Amniotic epithelial cell (primary cell): ENCODE measurements at regions not wholly inside any gene's neighbourhood (a gene's known extent, or its start where the extent isn't known, plus 50 kb on each side); places are given as distances from the start of the nearest gene placed in this dataset.

Experiments
- DNase-seq: peaks from one replicate; pipeline ENCODE4 v3.0.0-alpha.2; 2010; ENCODE audit warnings: low read depth

- no peak for DNase-seq
Measured at GRCh38 chr6:16078064-16078463, 50.8 kb upstream of the MYLIP start.

DNA sequence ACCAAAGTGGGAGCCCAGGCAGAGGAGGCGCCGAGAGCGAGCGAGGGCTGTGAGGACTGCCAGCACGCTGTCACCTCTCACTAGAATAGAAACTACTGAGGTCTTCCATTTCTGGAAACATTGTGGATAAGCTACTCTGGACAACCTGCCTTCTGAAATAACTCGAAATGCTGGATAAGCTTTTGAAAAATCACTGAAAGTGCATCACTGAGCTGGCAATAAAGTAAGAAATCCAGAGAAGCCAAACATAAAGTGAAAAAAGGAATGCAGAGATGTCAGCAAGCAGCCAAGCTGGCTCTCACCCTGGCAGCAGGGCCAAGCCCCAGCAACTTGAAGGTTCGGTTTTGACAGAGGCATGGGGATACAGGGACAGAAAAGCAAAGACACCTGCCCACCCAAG lies 59.2 kb upstream of the MYLIP start:
- DNase-seq: no peak

GRCh38 chr6:16069222-16069621 lies 59.7 kb upstream of the MYLIP start:
- DNase-seq: no peak

GRCh38 chr6:16067568-16067967 lies 61.3 kb upstream of the MYLIP start:
- DNase-seq: no peak

- DNase-seq: no peak
Measured at GRCh38 chr6:16064671-16065072, 64.2 kb upstream of the MYLIP start.

DNA sequence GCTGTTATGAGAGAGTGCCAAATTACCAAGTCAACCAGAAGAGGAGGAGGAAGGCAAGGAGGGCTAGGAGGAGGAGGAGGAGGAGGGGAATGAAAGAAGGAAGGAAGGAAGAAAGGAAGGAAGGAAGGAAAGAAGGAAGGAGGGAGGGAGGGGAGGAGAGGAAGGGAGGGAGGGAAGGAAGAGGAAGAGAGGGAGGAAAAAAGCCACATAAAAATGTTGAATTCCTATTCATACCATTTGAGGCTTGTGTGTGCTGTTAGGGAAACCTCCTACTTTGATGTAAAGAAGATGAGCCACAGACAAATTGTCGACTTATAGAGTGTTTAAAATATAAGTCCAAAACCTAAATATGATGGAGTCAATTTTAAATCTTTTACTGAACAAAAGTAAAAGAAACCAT lies 65.3 kb upstream of the MYLIP start:
- no peak for DNase-seq

DNA sequence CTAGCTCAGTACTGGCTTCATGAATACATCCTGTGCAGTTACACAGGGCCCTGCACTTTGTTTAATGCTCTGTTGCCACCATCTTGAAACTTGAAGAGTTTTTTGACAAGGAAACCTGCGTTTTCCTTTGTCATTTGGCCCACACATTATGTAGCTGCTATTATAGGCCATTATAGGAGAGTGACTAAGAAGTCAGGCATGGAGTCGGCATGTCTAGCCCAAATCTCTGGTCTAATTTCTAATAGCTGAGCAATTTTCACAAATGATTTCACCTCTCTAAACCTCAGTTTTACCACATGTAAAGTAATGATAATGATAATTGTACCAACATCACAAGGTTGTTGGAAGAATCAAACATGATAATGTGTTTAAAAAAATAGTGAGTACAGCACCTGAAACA lies 67.1 kb upstream of the MYLIP start:
- DNase-seq: no peak

DNA sequence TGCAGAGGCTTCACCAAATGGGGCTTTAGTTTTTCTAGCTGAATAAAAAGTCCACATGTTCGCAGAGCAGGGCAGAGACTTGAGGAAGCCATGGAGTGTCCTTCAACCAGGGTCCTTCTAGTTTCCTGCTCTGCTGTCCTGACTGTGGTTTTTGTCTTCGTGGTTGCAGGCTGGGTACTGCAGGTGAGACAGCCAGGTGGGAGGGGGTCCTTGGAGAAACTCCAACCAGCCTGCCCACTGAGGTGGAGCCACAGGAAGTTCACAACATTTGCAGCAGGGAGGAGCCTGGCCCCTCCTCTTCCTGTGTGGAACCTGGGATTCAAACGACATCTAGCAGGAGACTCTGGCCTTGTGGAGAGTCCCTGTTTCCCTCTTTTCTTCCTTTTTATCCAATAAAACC lies 68.8 kb upstream of the MYLIP start:
- no peak for DNase-seq

DNA sequence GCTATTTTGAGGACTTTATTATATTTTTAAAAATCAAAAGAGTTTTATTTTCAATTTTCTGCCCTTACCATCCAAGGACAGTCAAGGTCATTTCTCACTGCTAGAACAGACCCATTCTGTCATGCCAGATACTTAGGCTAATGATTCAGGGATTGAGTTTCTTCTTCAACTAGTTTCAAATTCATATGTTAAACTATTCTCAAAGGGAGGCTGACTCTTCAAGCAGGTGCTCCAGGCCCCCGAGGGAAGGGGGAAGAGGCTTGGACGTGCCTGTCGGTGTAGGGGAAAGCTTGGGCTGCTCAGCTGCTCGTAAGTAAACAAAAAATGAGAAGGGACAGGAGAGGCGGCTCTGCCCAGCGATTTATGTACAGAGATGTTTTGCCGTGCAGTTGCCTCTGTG lies 69.4 kb upstream of the MYLIP start:
- DNase-seq: no peak

DNA sequence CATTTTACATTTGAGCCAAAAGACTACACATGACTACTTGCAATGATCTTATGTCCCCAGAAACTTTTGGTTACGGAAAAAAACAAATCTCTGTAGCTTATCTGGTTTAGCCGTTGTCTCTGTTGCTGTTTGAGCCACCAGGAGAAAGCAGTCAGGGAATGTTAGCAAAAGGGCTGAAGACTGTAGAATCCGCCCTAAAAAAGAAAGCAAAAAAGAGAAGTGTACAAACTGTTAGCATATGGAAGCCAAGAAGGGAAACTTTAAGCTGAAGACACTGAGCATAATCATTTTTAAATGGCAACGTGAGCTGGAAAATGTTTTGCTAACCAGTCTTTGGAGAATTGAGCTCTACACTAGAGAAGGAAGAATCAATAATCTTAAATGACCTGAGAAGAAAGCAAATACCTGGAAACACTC lies 69.9 kb upstream of the MYLIP start:
- DNase-seq: no peak

DNA sequence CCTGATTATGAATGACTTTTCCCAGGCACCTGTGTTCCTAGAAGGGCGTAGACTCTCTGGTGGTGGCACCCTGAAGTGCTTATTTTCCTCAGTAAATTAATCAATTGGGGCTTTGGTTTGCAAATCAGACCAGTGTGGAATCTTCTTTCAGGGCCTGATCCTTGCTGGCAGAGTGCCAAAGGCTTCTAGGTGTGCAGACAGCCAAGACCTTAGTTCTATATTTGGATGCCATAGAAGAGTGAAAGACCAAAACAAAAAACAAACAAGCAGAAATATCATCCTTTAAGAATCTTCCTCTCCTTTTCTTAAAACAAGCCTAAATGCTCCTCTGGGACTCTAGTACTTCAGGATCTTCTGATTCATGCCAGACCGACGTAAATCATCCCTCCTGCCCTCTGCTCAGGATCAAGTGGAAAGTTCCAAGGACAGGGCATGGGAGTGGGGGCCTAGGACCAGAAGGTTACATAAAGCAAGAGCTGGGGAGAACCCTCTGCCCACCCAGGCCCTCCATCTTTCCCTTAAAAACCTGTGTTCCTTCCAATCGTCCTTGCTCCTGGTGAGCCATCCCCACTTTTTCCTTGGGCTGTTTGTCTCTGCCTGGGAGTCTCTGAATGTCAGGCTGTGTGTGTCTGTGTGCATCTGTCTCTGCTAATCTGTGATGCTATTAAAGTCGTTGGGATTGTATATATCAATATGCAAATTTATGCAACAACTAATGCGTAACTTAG lies 70.5 kb upstream of the MYLIP start:
- no peak for DNase-seq

- DNase-seq: no peak
Measured at GRCh38 chr6:16057446-16057845, 71.4 kb upstream of the MYLIP start.

DNA sequence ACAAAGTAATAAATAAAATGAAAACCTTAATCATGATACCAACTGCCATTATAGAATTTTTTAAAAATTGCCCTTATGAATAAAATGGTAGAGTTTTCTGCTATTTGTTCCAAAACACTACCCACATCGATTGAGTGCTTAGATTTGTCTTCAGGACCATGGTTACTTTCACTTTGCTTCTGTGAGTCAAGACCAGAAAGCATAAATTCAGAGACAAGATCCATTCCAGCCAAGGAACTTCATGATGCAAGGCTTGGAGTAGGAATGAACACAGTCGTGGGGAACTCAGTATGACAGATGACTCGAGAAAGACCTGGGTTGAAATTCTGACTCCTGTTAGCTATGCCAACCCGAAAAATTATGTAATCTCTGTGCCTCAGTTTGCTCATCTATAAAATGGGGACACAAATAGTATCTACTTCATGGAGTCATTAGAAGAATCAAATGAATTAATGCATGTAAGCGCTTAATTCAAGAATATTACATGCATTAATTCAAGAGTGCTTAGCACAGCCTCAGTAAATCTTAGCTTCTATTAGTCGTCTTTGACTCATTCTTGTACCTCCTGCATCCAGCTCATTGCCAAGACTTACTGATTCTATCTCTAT lies 72.5 kb upstream of the MYLIP start:
- peak; percentile 30 for DNase-seq

DNA sequence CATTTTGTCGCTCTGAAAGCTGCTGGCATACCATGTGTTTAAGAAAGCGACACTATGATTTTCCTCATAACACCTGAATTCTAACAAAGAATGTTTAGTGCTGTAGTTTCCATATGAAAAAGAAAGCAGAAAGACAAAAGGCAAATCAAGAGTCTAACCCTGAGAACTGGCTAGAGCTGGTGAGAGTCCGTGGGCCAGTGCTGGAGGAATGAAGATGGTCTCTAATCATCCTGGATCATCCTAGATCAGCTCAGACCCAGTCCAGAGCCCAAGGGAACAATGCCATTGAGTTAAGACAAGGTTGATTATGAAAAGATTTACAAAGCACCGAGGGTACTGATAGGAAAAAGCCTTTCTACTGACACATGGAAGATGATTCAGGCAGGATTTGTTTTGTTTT lies 73.0 kb upstream of the MYLIP start:
- DNase-seq: peak; percentile 25

DNA sequence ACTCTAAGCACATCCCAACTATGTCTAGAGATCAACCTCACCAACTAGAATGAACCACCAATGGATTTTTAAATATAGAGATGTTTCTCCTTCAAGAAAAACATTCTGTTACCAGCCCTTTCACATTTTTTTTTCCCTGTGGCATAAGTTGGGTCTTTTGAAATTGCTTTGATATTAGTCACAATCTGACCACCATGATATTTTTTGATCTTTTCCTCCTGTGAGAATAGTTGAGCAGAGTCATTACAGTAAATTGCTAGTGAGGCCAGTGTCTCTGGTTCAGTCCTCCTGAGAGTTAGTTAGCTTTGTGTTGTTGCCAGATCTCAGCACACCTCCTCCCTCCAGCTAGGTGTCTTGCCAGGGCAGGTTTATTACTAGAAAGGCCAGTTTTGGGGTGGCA lies 79.7 kb upstream of the MYLIP start:
- peak; percentile 27 for DNase-seq

DNA sequence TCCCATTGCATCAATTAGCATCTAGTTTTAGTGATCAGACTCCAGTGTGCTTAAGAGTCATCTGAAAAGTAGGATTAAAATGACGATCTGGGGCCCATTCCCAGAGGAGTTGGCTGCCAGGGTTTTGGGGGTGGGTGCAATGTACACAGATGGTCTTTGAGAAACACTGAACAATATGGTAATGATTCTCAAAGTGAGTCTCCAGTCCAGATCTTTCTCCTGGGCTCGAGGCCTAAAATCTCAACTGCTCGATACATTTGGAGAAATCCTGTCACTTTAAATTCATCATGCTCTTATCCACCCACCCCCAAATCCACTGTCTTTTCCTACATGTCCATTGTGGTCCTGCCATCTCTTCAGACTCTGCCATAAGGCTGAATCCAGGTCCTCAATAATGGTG lies 80.7 kb upstream of the MYLIP start:
- no peak for DNase-seq

GRCh38 chr6:16047435-16047990 lies 81.4 kb upstream of the MYLIP start:
- no peak for DNase-seq

DNA sequence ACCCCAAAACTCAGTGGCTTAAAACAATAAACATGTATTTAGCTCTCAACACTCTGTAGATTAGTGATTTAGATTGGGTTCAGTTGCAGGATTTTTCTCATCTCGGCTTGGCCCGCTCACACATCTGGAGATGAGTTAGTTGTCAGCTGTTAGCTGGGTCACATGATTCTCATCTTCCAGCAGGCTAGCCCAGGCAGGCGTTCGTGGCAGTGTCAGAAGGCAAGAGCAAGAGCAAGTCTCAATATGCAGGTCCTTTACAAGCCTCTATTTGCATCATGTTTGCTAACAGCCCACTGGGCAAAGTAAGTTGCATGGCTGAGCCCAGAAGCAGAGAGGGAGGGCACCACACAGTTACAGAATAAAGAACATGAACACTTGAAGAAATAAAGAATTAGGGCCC lies 83.6 kb upstream of the MYLIP start:
- DNase-seq: no peak

- no peak for DNase-seq
Measured at GRCh38 chr6:16044211-16044643, 84.7 kb upstream of the MYLIP start.

GRCh38 chr6:16043171-16044135 lies 85.4 kb upstream of the MYLIP start:
- no peak for DNase-seq

- DNase-seq: no peak
Measured at GRCh38 chr6:16042751-16043150, 86.1 kb upstream of the MYLIP start.

- DNase-seq: no peak
Measured at GRCh38 chr6:16041327-16041726, 87.6 kb upstream of the MYLIP start.

- DNase-seq: no peak
Measured at GRCh38 chr6:16040628-16040974, 88.3 kb upstream of the MYLIP start.
